IPS DF 6.9 (cell line): ENCODE measurements at regions not wholly inside any gene's neighbourhood (a gene's known extent, or its start where the extent isn't known, plus 50 kb on each side); places are given as distances from the start of the nearest gene placed in this dataset.

ENCODE experiments used
- DNase-seq: peaks from one replicate; pipeline ENCODE4 v3.0.0-alpha.2; 2013; ENCODE audit warnings: low read depth, low spot score
- H3K27ac ChIP-seq: one replicate; pipeline ENCODE4 v1.5.1; 2013; ENCODE audit warnings: low read length, control low read depth
- H3K27me3 ChIP-seq: 2 replicates; pipeline ENCODE4 v1.6.1; 2013; ENCODE audit warnings: mild to moderate bottlenecking, low read length; ENCODE audit not compliant: control insufficient read depth, insufficient read depth
- H3K36me3 ChIP-seq: 2 replicates; pipeline ENCODE4 v1.6.1; 2013; ENCODE audit warnings: low read length; ENCODE audit not compliant: control insufficient read depth, insufficient read depth
- H3K4me1 ChIP-seq: 2 replicates; pipeline ENCODE4 v1.6.1; 2013; ENCODE audit warnings: low read length; ENCODE audit not compliant: control insufficient read depth, insufficient read depth
- H3K4me3 ChIP-seq: 2 replicates; pipeline ENCODE4 v1.5.1; 2013; ENCODE audit warnings: mild to moderate bottlenecking, low read length
- H3K9me3 ChIP-seq: 2 replicates; pipeline ENCODE4 v1.6.1; 2013; ENCODE audit warnings: low read length, inconsistent platforms; ENCODE audit not compliant: control insufficient read depth, insufficient read depth
- WGBS: extraction: QIAGEN DNeasy Blood & Tissue Kit; methylation state at CpG from one replicate; pipeline ENCODE4 v1.1.7; 2013; ENCODE audit warnings: mixed read lengths, missing lambda C conversion rate; ENCODE audit not compliant: insufficient read length, insufficient coverage; 5-methylcytosine and 5-hydroxymethylcytosine counted together

DNA sequence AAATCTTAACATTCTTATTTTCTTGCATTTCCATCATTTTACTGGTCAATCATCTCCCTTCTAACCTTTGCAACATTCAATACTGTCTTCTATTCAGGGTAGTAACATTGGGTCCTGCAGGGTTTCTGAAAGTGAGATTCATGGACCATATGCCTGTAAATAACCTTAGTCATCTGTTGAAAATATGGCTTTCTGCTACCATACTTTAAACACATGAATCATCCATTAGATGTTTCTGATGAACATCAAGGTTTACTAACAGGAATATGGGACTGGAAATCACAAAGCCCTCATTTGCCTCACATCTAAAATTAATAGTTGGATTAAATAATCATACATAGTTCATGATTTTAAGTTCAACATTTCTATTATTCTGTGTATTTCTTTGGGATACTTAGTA is 475.9 kb upstream of the MARCKS start:
- H3K27me3 ChIP-seq = no peaks in the 10 kb centered on the region
- H3K9me3 ChIP-seq = no peaks in the 10 kb centered on the region
- H3K4me1 ChIP-seq = no peaks in the 10 kb centered on the region
- no peak for DNase-seq
- no peak overlapping the region for H3K27ac ChIP-seq
- no peaks in the 10 kb centered on the region for H3K36me3 ChIP-seq
- no peak overlapping the region for H3K4me3 ChIP-seq

DNA sequence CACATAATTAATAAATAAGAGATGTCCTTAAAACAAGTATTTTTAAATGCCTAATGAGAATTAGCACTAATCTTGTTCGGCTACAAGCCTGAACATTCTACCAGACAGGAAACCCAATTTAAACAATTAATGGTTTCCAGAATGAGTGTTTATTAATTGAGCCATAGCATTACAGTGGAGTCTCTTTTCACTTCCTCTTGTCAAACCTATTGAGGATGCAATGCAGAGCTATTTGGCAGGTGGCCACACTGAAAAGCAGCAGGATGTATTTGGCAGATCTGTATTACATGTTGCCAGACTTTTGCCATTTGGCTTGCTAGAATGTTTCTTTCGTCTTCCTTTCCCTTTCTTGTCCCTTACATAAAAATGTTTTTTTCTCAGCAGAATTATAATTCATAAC is 475.2 kb upstream of the MARCKS start:
- Histone ChIP-seq H3K36me3 (no peaks in the 10 kb centered on the region), H3K27ac (no peak overlapping the region), H3K9me3 (no peaks in the 10 kb centered on the region), H3K27me3 (no peaks in the 10 kb centered on the region), H3K4me1 (no peaks in the 10 kb centered on the region), H3K4me3 (no peak overlapping the region)
- no peak for DNase-seq
- WGBS = no CpG with 5 or more reads among the region's 2 CpGs

DNA sequence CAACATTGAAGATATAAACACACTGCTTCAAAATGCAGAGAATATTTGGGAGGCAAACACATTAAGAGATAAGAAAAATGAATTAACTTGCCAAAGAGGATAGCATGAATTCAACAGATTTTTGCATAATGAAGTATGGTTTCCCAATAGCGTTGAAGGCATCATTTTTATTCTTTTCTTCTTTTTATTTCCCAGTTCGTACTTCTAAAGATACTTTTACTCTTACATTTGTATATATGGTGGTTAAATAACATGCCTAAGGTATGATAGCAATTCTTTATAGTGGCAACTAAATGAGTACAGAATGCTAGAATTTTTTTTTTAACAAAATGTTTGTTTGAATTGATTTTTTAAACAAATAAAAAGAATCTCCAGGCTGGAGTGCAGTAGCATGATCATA is 473.4 kb upstream of the MARCKS start:
- no peak overlapping the region for H3K27ac ChIP-seq
- no peak overlapping the region for H3K4me3 ChIP-seq
- no peaks in the 10 kb centered on the region for H3K4me1 ChIP-seq
- H3K9me3 ChIP-seq = no peaks in the 10 kb centered on the region
- no peaks in the 10 kb centered on the region for H3K36me3 ChIP-seq
- DNase-seq = no peak
- WGBS = no CpG with 5 or more reads among the region's 2 CpGs
- no peaks in the 10 kb centered on the region for H3K27me3 ChIP-seq

DNA sequence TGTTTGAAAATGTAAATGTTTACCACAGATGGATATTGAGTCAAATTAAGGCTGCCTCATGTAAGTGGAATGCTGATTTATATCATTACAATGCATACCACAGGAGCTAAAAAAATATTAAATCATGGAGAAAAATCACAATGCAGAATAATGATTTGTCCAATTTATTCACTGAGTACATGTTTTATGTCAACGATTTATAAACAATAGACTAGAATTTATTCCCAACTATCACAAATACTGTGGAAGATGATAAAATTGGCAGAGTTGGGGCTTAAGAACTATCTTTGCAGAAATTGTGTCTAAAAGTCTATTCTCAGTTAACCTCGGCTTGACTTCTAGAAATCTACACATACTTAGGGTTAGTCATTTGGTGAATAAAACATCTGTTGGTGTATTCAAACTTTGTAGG is 472.1 kb upstream of the MARCKS start:
- Histone ChIP-seq H3K9me3 (no peaks in the 10 kb centered on the region), H3K36me3 (no peaks in the 10 kb centered on the region), H3K4me3 (no peak overlapping the region), H3K27ac (no peak overlapping the region), H3K4me1 (no peaks in the 10 kb centered on the region), H3K27me3 (no peaks in the 10 kb centered on the region)
- no peak for DNase-seq
- WGBS = no CpG with 5 or more reads among the region's 2 CpGs

DNA sequence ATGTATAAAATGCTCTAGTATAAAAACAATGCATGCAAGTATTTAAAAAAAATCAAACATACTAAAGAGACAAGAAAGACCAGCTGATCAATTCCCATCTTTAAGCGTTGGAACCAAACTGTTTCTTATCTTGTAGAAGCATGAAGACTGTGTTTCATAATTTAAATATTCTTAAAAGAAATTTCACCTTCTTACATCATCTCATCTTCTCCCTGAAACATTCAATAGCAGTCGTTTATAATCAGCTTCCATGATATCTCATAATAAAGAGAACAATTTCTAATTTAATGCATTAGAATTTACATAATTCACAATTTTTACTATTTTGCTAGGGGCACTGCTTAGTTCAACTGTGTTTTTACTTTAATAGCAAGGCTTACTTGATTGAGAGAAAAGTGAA is 468.1 kb upstream of the MARCKS start:
- no CpG with 5 or more reads among the region's 2 CpGs for WGBS
- Histone ChIP-seq H3K36me3 (no peaks in the 10 kb centered on the region), H3K4me3 (no peak overlapping the region), H3K4me1 (no peaks in the 10 kb centered on the region), H3K27me3 (no peaks in the 10 kb centered on the region), H3K9me3 (no peaks in the 10 kb centered on the region), H3K27ac (no peak overlapping the region)
- DNase-seq = no peak

DNA sequence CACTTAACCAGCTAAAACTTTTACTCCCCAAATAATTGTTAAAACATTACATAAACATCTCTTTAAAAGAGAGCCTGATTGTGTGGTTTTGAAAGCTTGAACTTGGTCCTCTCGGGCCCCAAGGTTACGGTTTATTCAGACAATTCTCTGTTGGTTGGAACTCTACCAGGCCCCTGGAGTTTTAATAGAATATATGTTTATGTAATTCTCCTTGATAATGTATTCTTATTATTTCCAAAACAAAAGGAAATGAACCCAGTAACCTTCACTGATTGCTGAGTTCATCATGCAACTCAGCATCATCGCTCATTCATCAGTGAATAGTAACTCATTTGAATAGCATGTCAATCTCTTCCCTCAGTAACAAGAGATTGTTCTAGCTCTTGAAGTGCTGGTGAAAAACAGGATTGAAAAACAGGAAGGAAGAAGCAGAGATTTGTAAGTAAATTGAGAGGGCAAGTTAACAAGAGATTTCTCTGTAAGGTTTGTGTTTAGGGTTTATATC is 464.5 kb upstream of the MARCKS start:
- WGBS = no CpG with 5 or more reads among the region's 3 CpGs
- H3K9me3 ChIP-seq = no peaks in the 10 kb centered on the region
- no peak overlapping the region for H3K4me3 ChIP-seq
- no peaks in the 10 kb centered on the region for H3K36me3 ChIP-seq
- no peak overlapping the region for H3K27ac ChIP-seq
- H3K27me3 ChIP-seq = no peaks in the 10 kb centered on the region
- DNase-seq = no peak
- no peaks in the 10 kb centered on the region for H3K4me1 ChIP-seq

DNA sequence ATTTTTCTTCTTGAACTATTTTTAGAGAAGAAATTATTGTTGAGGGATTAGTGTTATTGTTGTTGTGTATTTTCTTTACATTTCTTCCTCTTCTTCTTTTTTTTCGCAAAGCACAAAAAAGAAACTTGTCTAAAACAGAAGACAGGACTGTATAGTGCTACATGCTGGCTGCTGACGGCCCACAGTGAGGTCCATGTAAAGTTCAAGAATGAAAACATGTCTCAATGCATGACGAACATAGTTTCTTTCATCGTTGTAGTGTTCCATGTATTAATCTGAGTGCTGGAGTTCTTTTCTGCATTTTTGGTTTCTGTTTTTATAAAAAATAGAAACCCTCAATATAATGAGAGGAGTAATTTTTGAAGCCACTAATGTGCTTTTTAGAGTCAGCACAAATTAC is 462.9 kb upstream of the MARCKS start:
- H3K27ac ChIP-seq = no peak overlapping the region
- no peaks in the 10 kb centered on the region for H3K36me3 ChIP-seq
- WGBS = no CpG with 5 or more reads among the region's 4 CpGs
- no peak overlapping the region for H3K4me3 ChIP-seq
- no peaks in the 10 kb centered on the region for H3K4me1 ChIP-seq
- no peaks in the 10 kb centered on the region for H3K27me3 ChIP-seq
- no peaks in the 10 kb centered on the region for H3K9me3 ChIP-seq
- no peak for DNase-seq

DNA sequence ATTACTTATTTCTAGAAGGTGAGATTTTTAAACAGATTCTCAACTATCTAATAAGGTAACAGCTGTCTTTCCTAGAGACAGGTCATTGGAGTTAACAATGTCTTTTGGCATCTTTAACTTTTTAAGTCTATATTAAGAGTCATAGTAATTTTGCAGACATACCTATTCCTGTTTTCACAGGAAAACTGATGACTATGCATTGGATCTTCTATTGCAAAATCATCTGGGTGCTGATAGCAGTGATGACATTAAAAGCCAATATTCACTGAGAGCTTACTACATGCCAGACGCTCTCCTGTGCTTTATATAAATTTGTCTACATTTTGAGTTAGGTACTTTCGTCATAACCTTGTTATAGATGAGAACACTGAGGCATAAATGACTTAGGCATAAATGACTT is 462.4 kb upstream of the MARCKS start:
- no peaks in the 10 kb centered on the region for H3K4me1 ChIP-seq
- no peaks in the 10 kb centered on the region for H3K27me3 ChIP-seq
- DNase-seq = no peak
- H3K9me3 ChIP-seq = no peaks in the 10 kb centered on the region
- no peak overlapping the region for H3K27ac ChIP-seq
- H3K4me3 ChIP-seq = no peak overlapping the region
- WGBS = no CpG with 5 or more reads among the region's 2 CpGs
- no peaks in the 10 kb centered on the region for H3K36me3 ChIP-seq

DNA sequence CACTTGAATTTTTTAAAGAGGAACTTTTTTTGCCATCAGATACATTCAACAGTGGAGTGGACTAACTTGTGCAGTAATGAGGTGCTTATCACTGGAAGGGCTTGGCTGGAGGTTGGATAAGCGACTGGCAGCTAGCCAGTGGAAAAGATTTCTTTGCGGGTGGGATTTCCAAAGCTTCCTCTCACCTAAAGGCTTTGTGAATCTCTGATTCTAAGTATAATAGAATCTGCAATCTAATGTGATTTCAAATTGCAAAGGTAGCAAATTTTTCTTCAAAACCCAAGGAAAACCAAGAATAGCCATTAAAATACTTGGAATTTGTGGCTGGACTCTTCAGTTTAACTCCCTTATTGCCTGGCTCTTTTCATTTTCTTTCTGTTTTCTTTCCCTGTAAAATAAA is 460.4 kb upstream of the MARCKS start:
- WGBS = no CpG with 5 or more reads among the region's 2 CpGs
- no peaks in the 10 kb centered on the region for H3K27me3 ChIP-seq
- no peaks in the 10 kb centered on the region for H3K9me3 ChIP-seq
- no peaks in the 10 kb centered on the region for H3K36me3 ChIP-seq
- H3K4me1 ChIP-seq = no peaks in the 10 kb centered on the region
- no peak for DNase-seq
- no peak overlapping the region for H3K27ac ChIP-seq
- no peak overlapping the region for H3K4me3 ChIP-seq

DNA sequence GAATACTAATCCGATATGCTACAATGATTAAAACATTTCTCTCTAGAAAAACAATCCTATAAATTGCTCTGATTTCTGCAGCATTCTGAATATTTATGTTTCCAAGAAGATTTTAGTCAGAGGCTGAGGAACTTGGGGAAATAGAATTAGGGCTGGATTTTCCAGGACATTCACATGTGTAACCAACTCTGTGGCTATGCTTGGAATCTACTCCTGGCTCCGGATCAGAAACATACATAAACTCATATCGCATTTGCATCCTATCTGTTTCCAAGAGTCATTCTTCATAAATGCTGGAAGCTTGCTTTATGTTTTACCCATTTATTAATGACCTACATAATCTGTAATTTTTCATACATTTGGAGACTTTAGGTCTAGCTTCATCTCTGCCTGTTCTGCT is 459.9 kb upstream of the MARCKS start:
- Histone ChIP-seq H3K27ac (no peak overlapping the region), H3K4me1 (no peaks in the 10 kb centered on the region), H3K4me3 (no peak overlapping the region), H3K9me3 (no peaks in the 10 kb centered on the region), H3K36me3 (no peaks in the 10 kb centered on the region), H3K27me3 (no peaks in the 10 kb centered on the region)
- no peak for DNase-seq
- WGBS = no CpG with 5 or more reads among the region's 3 CpGs

DNA sequence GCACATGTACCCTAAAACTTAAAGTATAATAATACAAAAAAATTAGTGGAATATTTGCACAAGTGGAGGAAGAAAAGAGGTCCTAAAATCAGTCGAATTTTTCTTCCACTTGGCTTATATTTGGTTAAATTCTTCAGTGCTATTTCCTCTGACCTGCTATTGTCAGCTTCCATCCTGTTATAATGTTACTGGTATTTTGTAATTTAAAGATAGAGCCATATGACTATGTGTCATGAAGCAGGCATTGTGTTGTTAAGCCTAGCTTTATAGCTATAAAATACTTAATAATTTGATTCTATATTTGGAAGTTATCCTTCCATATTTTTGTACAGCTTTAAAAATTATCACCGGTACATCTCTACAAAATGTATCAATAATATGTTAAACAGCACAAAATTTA is 455.9 kb upstream of the MARCKS start:
- Histone ChIP-seq H3K27ac (no peak overlapping the region), H3K4me3 (no peak overlapping the region), H3K9me3 (no peaks in the 10 kb centered on the region), H3K36me3 (no peaks in the 10 kb centered on the region), H3K27me3 (no peaks in the 10 kb centered on the region), H3K4me1 (no peaks in the 10 kb centered on the region)
- DNase-seq = no peak
- no CpG with 5 or more reads among the region's 2 CpGs for WGBS
